ENCODE measurements at regions not wholly inside any gene's neighbourhood (a gene's known extent, or its start where the extent isn't known, plus 50 kb on each side); places are given as distances from the start of the nearest gene placed in this dataset.

- DNase-seq: no peak
Observed at GRCh38 chr2:81551040-81551634, 1246.6 kb upstream of the LRRTM1 start.

- DNase-seq: no peak
Observed at GRCh38 chr2:81550277-81550676, 1245.7 kb upstream of the LRRTM1 start.

- DNase-seq: no peak
Observed at GRCh38 chr2:81549646-81550045, 1245.1 kb upstream of the LRRTM1 start.

- no peak for DNase-seq
Observed at GRCh38 chr2:81545626-81546025, 1241.1 kb upstream of the LRRTM1 start.

- DNase-seq: no peak
Observed at GRCh38 chr2:81542119-81542518, 1237.6 kb upstream of the LRRTM1 start.

- no peak for DNase-seq
Observed at GRCh38 chr2:81529944-81530343, 1225.4 kb upstream of the LRRTM1 start.

- no peak for DNase-seq
Observed at GRCh38 chr2:81528852-81529480, 1224.4 kb upstream of the LRRTM1 start.

- no peak for DNase-seq
Observed at GRCh38 chr2:81523344-81523743, 1218.8 kb upstream of the LRRTM1 start.

- no peak for DNase-seq
Observed at GRCh38 chr2:81513328-81513727, 1208.8 kb upstream of the LRRTM1 start.

GRCh38 chr2:81505586-81505985 lies 1201.0 kb upstream of the LRRTM1 start:
- no peak for DNase-seq

- DNase-seq: no peak
Observed at GRCh38 chr2:81495556-81495955, 1191.0 kb upstream of the LRRTM1 start.

GRCh38 chr2:81483254-81483653 lies 1178.7 kb upstream of the LRRTM1 start:
- no peak for DNase-seq

GRCh38 chr2:81481994-81482368 lies 1177.4 kb upstream of the LRRTM1 start:
- no peak for DNase-seq

- no peak for DNase-seq
Observed at GRCh38 chr2:81481242-81481993, 1176.9 kb upstream of the LRRTM1 start.

- DNase-seq: no peak
Observed at GRCh38 chr2:81467096-81467495, 1162.5 kb upstream of the LRRTM1 start.

GRCh38 chr2:81462420-81462819 lies 1157.9 kb upstream of the LRRTM1 start:
- no peak for DNase-seq

- no peak for DNase-seq
Observed at GRCh38 chr2:81445176-81445575, 1140.6 kb upstream of the LRRTM1 start.

GRCh38 chr2:81437456-81438000 lies 1133.0 kb upstream of the LRRTM1 start:
- no peak for DNase-seq

- no peak for DNase-seq
Observed at GRCh38 chr2:81436256-81436655, 1131.7 kb upstream of the LRRTM1 start.

GRCh38 chr2:81412681-81413080 lies 1108.1 kb upstream of the LRRTM1 start:
- no peak for DNase-seq

- no peak for DNase-seq
Observed at GRCh38 chr2:81403508-81403907, 1099.0 kb upstream of the LRRTM1 start.

GRCh38 chr2:81396417-81397019 lies 1092.0 kb upstream of the LRRTM1 start:
- DNase-seq: no peak

GRCh38 chr2:81395746-81396145 lies 1091.2 kb upstream of the LRRTM1 start:
- no peak for DNase-seq

- no peak for DNase-seq
Observed at GRCh38 chr2:81389203-81389602, 1084.7 kb upstream of the LRRTM1 start.
